ENCODE measurements at regions not wholly inside any gene's neighbourhood (a gene's known extent, or its start where the extent isn't known, plus 50 kb on each side); places are given as distances from the start of the nearest gene placed in this dataset.

- TF ChIP-seq FOXA1 (IDR thresholded peaks at IDR 0.05): no peak
- TF ChIP-seq CTCF (IDR thresholded peaks at IDR 0.05; ENCODE audit: low read depth, low read length, missing input control): no peak
- no peak for TF ChIP-seq MAX (IDR thresholded peaks at IDR 0.05)
- TF ChIP-seq GABPA (IDR thresholded peaks at IDR 0.05 in 1 of 2, conservative IDR thresholded peaks at IDR 0.05 in 1 of 2): no peak
- TF ChIP-seq RXRA (IDR thresholded peaks at IDR 0.05): no peak
- TF ChIP-seq FOXA2 (IDR thresholded peaks at IDR 0.05): no peak
- TF ChIP-seq TAF1 (conservative IDR thresholded peaks at IDR 0.05): no peak
- no peak for TF ChIP-seq HNF4G (IDR thresholded peaks at IDR 0.05)
- no peak for TF ChIP-seq REST (IDR thresholded peaks at IDR 0.05)
- no peak for TF ChIP-seq RAD21 (IDR thresholded peaks at IDR 0.05)
Observed at GRCh38 chr5:20113031-20113715, 125.2 kb upstream of the CDH18 start.
